ENCODE measurements at regions not wholly inside any gene's neighbourhood (a gene's known extent, or its start where the extent isn't known, plus 50 kb on each side); places are given as distances from the start of the nearest gene placed in this dataset.

- Histone ChIP-seq H3K4me3 (ENCODE audit: low read depth, low read length) (no peak overlapping the region), H3K27me3 (ENCODE audit: insufficient read depth, low read length) (no peaks in the 10 kb centered on the region), H3K27ac (ENCODE audit: low read depth, low read length) (no peak overlapping the region), H2AFZ (ENCODE audit: low read length, unreplicated experiment) (no peak overlapping the region), H3K79me2 (ENCODE audit: control insufficient read depth, insufficient read depth, low read length, unreplicated experiment) (no peaks in the 10 kb centered on the region), H3K36me3 (ENCODE audit: insufficient read depth, low read length) (no peaks in the 10 kb centered on the region), H3K4me1 (ENCODE audit: control insufficient read depth, insufficient read depth, low read length, unreplicated experiment) (no peaks in the 10 kb centered on the region)
These were observed 74.2 kb downstream of the FZD10 start for GRCh38 chr12:130236446-130236845.

- no peaks in the 10 kb centered on the region for H3K36me3 ChIP-seq (ENCODE audit: insufficient read depth, low read length)
- no peaks in the 10 kb centered on the region for H3K79me2 ChIP-seq (ENCODE audit: control insufficient read depth, insufficient read depth, low read length, unreplicated experiment)
- no peak overlapping the region for H2AFZ ChIP-seq (ENCODE audit: low read length, unreplicated experiment)
- H3K4me1 ChIP-seq (ENCODE audit: control insufficient read depth, insufficient read depth, low read length, unreplicated experiment): no peaks in the 10 kb centered on the region
- H3K4me3 ChIP-seq (ENCODE audit: low read depth, low read length): no peak overlapping the region
- H3K27ac ChIP-seq (ENCODE audit: low read depth, low read length): no peak overlapping the region
- H3K27me3 ChIP-seq (ENCODE audit: insufficient read depth, low read length): no peaks in the 10 kb centered on the region
These were observed 78.7 kb downstream of the FZD10 start for GRCh38 chr12:130240831-130241590.

- Histone ChIP-seq H3K4me1 (ENCODE audit: control insufficient read depth, insufficient read depth, low read length, unreplicated experiment) (no peaks in the 10 kb centered on the region), H3K27me3 (ENCODE audit: insufficient read depth, low read length) (no peaks in the 10 kb centered on the region)
These were observed 80.2 kb downstream of the FZD10 start for GRCh38 chr12:130242506-130242905.

GRCh38 chr12:130245251-130245650, 83.0 kb downstream of the FZD10 start:
- Histone ChIP-seq H2AFZ (ENCODE audit: low read length, unreplicated experiment) (no peak overlapping the region), H3K4me1 (ENCODE audit: control insufficient read depth, insufficient read depth, low read length, unreplicated experiment) (no peaks in the 10 kb centered on the region), H3K36me3 (ENCODE audit: insufficient read depth, low read length) (no peaks in the 10 kb centered on the region), H3K79me2 (ENCODE audit: control insufficient read depth, insufficient read depth, low read length, unreplicated experiment) (no peaks in the 10 kb centered on the region), H3K27ac (ENCODE audit: low read depth, low read length) (no peak overlapping the region), H3K4me3 (ENCODE audit: low read depth, low read length) (no peak overlapping the region), H3K27me3 (ENCODE audit: insufficient read depth, low read length) (no peaks in the 10 kb centered on the region)

More at GRCh38 chr12:130242506-130242905, 80.2 kb downstream of the FZD10 start:
- Histone ChIP-seq H3K4me3 (ENCODE audit: low read depth, low read length) (no peak overlapping the region), H3K27ac (ENCODE audit: low read depth, low read length) (no peak overlapping the region), H3K36me3 (ENCODE audit: insufficient read depth, low read length) (no peaks in the 10 kb centered on the region), H2AFZ (ENCODE audit: low read length, unreplicated experiment) (no peak overlapping the region), H3K79me2 (ENCODE audit: control insufficient read depth, insufficient read depth, low read length, unreplicated experiment) (no peaks in the 10 kb centered on the region)

- Histone ChIP-seq H3K36me3 (ENCODE audit: insufficient read depth, low read length) (no peaks in the 10 kb centered on the region), H3K79me2 (ENCODE audit: control insufficient read depth, insufficient read depth, low read length, unreplicated experiment) (no peaks in the 10 kb centered on the region), H3K4me1 (ENCODE audit: control insufficient read depth, insufficient read depth, low read length, unreplicated experiment) (no peaks in the 10 kb centered on the region), H3K27ac (ENCODE audit: low read depth, low read length) (no peak overlapping the region), H2AFZ (ENCODE audit: low read length, unreplicated experiment) (no peak overlapping the region), H3K4me3 (ENCODE audit: low read depth, low read length) (no peak overlapping the region), H3K27me3 (ENCODE audit: insufficient read depth, low read length) (no peaks in the 10 kb centered on the region)
These were observed 84.3 kb downstream of the FZD10 start for GRCh38 chr12:130246560-130246959.

GRCh38 chr12:130247634-130248237, 85.5 kb downstream of the FZD10 start:
- no peaks in the 10 kb centered on the region for H3K4me1 ChIP-seq (ENCODE audit: control insufficient read depth, insufficient read depth, low read length, unreplicated experiment)
- no peaks in the 10 kb centered on the region for H3K36me3 ChIP-seq (ENCODE audit: insufficient read depth, low read length)
- no peak overlapping the region for H3K27ac ChIP-seq (ENCODE audit: low read depth, low read length)
- H3K27me3 ChIP-seq (ENCODE audit: insufficient read depth, low read length): no peaks in the 10 kb centered on the region
- no peak overlapping the region for H2AFZ ChIP-seq (ENCODE audit: low read length, unreplicated experiment)
- H3K79me2 ChIP-seq (ENCODE audit: control insufficient read depth, insufficient read depth, low read length, unreplicated experiment): no peaks in the 10 kb centered on the region
- H3K4me3 ChIP-seq (ENCODE audit: low read depth, low read length): no peak overlapping the region

GRCh38 chr12:130249376-130249775, 87.1 kb downstream of the FZD10 start:
- H3K27ac ChIP-seq (ENCODE audit: low read depth, low read length): no peak overlapping the region
- no peaks in the 10 kb centered on the region for H3K79me2 ChIP-seq (ENCODE audit: control insufficient read depth, insufficient read depth, low read length, unreplicated experiment)

GRCh38 chr12:130251236-130251780, 86.4 kb upstream of the PIWIL1 start:
- Histone ChIP-seq H3K36me3 (ENCODE audit: insufficient read depth, low read length) (no peaks in the 10 kb centered on the region), H3K79me2 (ENCODE audit: control insufficient read depth, insufficient read depth, low read length, unreplicated experiment) (no peaks in the 10 kb centered on the region), H3K4me1 (ENCODE audit: control insufficient read depth, insufficient read depth, low read length, unreplicated experiment) (no peaks in the 10 kb centered on the region), H3K4me3 (ENCODE audit: low read depth, low read length) (no peak overlapping the region), H2AFZ (ENCODE audit: low read length, unreplicated experiment) (no peak overlapping the region), H3K27ac (ENCODE audit: low read depth, low read length) (no peak overlapping the region), H3K27me3 (ENCODE audit: insufficient read depth, low read length) (no peaks in the 10 kb centered on the region)

More at GRCh38 chr12:130249376-130249775, 87.1 kb downstream of the FZD10 start:
- Histone ChIP-seq H2AFZ (ENCODE audit: low read length, unreplicated experiment) (no peak overlapping the region), H3K36me3 (ENCODE audit: insufficient read depth, low read length) (no peaks in the 10 kb centered on the region), H3K27me3 (ENCODE audit: insufficient read depth, low read length) (no peaks in the 10 kb centered on the region), H3K4me1 (ENCODE audit: control insufficient read depth, insufficient read depth, low read length, unreplicated experiment) (no peaks in the 10 kb centered on the region), H3K4me3 (ENCODE audit: low read depth, low read length) (no peak overlapping the region)

GRCh38 chr12:130253866-130254265, 83.8 kb upstream of the PIWIL1 start:
- Histone ChIP-seq H3K36me3 (ENCODE audit: insufficient read depth, low read length) (no peaks in the 10 kb centered on the region), H3K4me1 (ENCODE audit: control insufficient read depth, insufficient read depth, low read length, unreplicated experiment) (no peaks in the 10 kb centered on the region), H3K79me2 (ENCODE audit: control insufficient read depth, insufficient read depth, low read length, unreplicated experiment) (no peaks in the 10 kb centered on the region), H3K27ac (ENCODE audit: low read depth, low read length) (no peak overlapping the region), H3K27me3 (ENCODE audit: insufficient read depth, low read length) (no peaks in the 10 kb centered on the region), H2AFZ (ENCODE audit: low read length, unreplicated experiment) (no peak overlapping the region), H3K4me3 (ENCODE audit: low read depth, low read length) (no peak overlapping the region)

GRCh38 chr12:130254461-130255276, 83.0 kb upstream of the PIWIL1 start:
- H3K79me2 ChIP-seq (ENCODE audit: control insufficient read depth, insufficient read depth, low read length, unreplicated experiment): no peaks in the 10 kb centered on the region
- no peak overlapping the region for H3K27ac ChIP-seq (ENCODE audit: low read depth, low read length)
- H3K4me3 ChIP-seq (ENCODE audit: low read depth, low read length): no peak overlapping the region
- H2AFZ ChIP-seq (ENCODE audit: low read length, unreplicated experiment): no peak overlapping the region
- H3K4me1 ChIP-seq (ENCODE audit: control insufficient read depth, insufficient read depth, low read length, unreplicated experiment): no peaks in the 10 kb centered on the region
- no peaks in the 10 kb centered on the region for H3K27me3 ChIP-seq (ENCODE audit: insufficient read depth, low read length)
- no peaks in the 10 kb centered on the region for H3K36me3 ChIP-seq (ENCODE audit: insufficient read depth, low read length)
